HG03139 (cell line): ENCODE measurements at regions not wholly inside any gene's neighbourhood (a gene's known extent, or its start where the extent isn't known, plus 50 kb on each side); places are given as distances from the start of the nearest gene placed in this dataset.

ENCODE experiments used
- ATAC-seq: cut with Tn5 transposase; IDR thresholded peaks from one replicate; pipeline ENCODE4 v1.9.1; 2021; ENCODE audit not compliant: unreplicated experiment

DNA sequence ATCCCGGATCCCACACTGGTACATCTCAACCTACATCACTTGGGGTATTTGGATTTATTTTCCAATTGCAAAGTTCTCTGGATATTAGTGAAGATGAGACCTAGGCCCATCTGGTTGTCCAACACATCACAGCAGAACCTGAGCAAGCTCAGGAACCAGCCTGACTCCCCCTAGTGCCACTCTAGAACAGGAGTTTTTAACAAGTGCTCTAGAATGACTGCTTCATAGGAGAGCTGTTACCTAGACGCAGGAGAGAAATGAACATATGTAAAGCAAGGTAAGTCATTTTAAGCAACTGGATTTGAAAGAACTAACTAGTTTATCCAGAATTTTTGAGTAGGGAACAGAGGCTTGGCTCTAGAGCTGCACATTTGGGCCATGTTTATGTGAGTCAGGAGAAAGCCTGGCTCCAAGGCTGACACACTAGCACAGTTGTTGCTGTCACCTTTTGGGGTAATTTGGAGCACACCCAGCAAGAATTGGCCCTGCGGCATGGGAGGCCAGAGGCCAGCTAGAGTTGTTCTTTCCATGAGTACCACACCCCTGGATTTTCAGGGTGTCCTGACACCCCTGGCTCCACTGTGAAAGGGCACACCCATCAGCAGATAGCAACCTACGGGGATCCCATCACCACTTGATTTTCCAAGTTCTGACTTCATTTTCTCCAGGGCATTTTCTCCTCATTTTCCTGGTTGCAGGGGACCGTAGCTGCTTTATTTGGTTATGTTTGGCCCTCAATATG is 110.9 kb upstream of the LPAR1 start:
- no peak for ATAC-seq

DNA sequence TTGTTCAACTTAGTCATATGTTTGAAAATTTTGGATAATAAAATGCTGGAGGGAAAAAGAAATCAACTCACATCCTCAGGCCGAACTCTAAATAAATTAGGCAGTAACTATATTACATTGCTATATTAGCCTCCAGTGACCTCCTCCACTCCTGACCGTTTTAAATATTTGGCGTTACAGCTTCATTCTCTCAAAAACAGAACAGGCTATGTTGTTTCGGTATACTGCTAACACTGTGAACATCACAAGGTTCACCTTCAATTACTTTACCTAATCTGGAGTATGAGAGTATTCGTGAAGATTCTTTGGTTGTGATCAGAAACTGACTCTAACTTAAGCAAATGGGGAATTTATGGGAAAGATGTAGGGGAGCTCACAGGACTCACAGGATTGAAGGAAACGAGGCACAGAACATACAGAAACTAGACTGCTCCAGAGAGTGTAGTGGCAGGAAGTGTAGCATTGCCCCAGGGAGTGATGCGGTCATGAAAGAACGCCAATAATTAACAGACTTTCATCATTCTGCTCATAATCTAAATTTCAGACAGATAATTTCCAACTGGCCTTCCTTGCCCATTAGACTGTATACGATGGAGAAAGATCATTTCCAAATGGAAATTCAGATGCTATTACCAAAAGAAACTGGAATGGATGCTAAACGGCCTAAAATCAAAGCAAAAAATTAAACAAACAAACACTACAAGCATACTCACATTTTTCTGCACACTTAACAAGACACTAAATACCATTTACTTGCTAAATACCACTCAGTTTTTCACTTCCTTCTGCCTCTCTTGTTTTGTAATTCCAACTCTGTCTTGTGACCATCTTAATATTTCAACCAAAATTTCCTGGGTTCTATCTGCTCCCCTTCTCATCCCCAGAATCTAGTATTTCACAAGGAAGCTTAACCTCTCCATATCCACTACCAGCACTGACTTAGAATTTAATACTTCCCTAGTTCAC is 110.1 kb upstream of the LPAR1 start:
- peak; percentile 79 for ATAC-seq

GRCh38 chr9:111147041-111147440 is 108.8 kb upstream of the LPAR1 start:
- ATAC-seq = no peak

DNA sequence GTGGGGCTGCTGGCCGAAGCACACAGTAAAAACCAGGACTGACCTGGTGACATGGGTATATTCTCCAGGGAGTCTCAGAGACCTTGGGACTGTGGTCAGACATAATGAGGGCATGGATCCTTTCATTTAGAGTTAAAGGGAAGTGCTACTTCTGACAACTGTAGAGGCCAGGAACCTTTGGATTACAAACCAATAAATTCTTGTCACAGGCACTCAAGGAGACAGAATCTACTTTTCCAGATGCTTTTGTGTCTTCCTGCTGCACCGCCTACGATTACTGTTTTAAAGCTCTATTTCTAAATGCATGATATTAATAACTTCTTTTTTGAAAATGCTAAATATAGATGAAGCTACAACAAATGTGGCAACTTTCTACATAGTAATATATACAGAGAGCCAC is 106.5 kb upstream of the LPAR1 start:
- ATAC-seq = no peak

DNA sequence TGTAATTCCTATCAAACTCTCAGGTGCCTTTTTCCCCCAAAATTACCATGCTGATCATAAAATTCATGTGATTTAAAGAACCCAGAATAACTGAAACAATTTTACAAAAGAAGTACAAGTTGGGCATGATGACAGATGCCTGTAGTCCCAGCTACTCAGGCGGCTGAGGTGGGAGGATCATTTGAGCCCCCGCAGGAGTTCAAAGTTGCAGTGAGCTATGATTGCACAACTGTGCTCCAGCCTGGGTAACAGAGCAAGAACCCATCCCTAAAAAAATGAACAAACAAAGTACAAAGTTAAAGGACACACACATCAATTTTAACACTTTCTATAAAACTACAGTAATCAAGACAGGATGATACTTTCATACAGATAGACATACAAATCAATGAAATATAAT is 97.9 kb upstream of the LPAR1 start:
- no peak for ATAC-seq

DNA sequence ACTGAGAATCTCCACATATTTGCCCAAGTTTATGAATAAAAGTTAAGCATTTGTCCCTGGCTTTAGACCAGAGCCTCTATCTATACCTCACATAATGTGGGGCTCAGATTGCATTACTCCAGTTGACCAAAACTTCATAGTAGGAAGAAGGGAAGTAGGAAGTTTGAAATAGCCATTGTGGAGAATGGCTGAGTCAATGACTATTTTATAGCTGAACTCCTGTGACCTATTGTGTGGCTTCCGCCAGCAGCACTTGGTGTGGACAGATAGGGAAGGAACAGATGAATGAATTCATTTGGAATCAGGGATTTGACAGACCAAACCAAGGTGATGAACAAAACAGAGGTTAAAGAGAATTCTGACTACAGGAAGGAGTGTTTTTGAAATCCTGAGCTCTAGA is 92.9 kb upstream of the LPAR1 start:
- no peak for ATAC-seq

GRCh38 chr9:111120526-111120925 is 82.3 kb upstream of the LPAR1 start:
- no peak for ATAC-seq

DNA sequence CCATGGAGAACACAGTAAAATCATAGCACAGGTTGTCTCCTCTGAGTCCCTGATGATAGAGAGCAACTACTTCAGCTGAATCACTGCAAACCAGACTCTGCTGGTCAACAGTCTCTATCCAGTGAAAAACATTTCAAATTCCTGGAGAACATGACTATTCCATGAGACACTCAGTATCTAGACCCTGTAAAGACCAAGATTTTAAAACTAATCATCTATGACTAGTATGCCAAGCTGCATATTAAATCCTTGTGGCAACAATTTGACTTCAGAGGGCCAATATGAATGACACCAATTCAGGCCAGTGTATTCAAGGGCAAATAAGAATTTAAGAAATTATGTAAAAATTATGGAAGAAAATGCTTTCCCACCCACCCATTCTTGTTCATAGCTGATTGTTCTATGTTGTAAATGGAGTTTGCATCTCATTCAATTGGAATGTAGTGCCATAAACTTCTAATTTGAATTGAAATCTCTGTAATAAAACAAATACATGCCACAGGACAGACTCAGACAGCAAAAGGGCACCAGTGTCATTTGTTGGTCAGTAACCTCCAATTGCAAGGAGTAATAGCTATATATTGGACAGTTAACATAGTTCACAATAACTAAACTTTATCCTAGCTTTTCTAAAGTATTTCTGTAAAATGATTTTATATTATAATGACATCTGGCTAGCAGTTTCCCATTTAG is 80.1 kb upstream of the LPAR1 start:
- no peak for ATAC-seq

DNA sequence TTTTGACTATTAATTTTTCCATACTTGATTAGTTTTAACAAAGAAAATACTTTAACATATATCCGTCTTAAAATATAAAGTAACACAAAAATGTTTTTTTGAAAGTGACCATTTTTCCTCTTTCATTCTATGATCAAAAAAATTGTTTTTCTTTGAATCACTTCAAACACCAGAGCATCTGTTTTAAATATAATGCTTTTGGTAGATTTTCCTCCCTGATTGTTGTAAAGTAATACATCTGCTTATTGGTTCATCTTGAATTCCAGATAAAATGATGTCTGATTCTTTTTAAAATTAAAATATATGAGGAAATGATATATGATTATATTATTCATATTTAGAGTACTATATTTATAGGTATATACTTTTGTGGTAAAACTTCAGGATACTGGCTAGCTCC is 76.2 kb upstream of the LPAR1 start:
- ATAC-seq = no peak

GRCh38 chr9:111113712-111114111 is 75.4 kb upstream of the LPAR1 start:
- no peak for ATAC-seq

DNA sequence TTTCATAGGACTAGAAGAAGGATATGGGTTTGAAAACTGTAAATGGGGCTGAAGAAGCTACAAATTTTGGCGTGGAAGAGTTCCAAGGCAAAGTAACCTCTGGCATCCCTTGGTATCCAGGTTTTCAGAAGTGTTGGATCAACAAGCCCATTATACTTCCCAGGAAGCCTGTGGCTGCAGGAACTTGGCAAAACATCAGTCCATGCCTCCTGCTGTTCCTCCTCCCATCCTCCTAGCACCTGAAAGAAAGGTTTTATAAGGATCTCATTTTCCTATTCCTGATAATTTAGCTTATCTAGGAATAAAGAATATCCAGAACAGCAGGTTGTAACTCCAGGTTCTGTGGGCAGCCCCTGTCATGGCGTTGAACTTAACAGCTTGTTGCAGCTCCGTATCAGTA is 72.5 kb upstream of the LPAR1 start:
- no peak for ATAC-seq

DNA sequence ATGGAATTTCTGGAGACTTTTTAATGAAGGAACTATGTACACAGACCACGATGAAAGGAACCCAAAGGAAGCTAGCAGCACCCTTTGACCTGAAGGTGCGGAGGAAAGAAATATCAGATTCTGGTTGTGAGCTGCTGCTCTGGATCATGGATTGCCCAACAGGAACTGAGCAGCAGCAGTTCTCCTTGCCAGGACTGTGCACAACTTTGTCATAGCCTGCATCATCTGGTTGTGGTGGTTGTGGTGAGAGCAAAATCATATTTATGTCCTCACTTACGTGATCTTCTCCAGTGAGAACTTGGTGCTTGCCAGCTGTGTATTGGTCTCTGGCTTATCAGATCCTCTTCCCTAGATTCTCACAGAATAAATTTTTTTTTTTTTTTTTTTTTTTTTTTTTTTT is 70.7 kb upstream of the LPAR1 start:
- no peak for ATAC-seq

DNA sequence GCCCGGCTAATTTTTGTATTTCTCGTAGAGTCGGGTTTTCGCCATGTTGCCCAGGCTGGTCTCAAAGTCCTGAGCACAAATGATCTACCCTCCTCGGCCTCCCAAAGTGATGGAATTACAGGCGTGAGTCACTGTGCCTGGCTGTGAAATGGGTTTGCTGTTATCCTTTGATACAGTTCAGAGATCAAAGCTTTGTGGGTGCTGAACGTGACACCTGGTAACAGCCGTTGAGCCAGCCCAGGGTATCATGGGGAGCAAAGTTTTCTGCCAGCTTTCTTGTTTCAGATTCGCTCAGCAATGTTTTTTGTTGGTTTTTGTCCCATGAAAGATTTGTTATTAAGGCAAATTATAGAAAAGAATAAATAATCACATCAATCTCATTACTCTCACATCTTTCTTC is 68.9 kb upstream of the LPAR1 start:
- ATAC-seq = no peak

- no peak for ATAC-seq
Measured at GRCh38 chr9:111106202-111106601, 67.9 kb upstream of the LPAR1 start.

GRCh38 chr9:111102793-111103464 is 64.7 kb upstream of the LPAR1 start:
- no peak for ATAC-seq

GRCh38 chr9:111099199-111100008 is 61.1 kb upstream of the LPAR1 start:
- ATAC-seq = no peak

- ATAC-seq = no peak
Measured at GRCh38 chr9:111098093-111098492, 59.8 kb upstream of the LPAR1 start.

DNA sequence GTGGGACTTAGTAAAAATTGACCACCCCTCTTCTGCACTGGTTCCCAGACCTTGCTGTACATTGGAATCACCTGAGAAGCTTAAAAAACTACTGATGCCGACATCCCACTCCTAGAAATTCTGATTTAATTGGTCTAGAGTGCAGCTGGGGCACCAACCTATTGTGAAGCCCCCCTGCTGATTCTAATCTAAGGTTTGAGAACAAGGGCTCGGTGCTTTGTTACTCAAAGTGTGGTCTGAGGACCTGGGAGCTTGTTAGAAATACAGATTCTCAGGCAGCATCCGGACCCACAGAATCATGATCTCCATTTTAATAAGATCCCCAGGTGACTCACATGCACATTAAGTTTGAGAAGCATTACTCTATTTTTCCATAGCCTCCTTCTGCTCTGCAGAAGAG is 57.8 kb upstream of the LPAR1 start:
- no peak for ATAC-seq

GRCh38 chr9:111095441-111095840 is 57.2 kb upstream of the LPAR1 start:
- ATAC-seq = no peak

DNA sequence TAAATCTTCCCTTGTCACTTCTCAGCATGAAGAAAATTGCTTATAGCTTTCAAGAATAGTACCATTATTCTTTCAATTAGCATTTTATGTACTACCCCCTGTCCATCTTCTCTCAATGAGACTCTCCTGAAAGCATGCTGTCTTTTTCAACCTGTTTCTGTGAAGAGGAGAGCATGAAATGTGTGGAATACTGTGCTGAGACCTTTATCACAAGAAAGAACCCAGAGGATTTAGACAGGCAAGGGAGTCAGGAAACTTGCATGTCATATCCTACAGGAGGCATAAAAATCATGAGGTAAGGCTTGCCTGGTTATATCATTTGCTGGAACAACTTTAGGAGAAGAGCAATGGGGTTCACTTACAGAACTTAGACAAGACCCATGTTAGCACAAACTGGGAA is 56.7 kb upstream of the LPAR1 start:
- ATAC-seq = no peak
